ENCODE measurements at regions not wholly inside any gene's neighbourhood (a gene's known extent, or its start where the extent isn't known, plus 50 kb on each side); places are given as distances from the start of the nearest gene placed in this dataset.

DNA sequence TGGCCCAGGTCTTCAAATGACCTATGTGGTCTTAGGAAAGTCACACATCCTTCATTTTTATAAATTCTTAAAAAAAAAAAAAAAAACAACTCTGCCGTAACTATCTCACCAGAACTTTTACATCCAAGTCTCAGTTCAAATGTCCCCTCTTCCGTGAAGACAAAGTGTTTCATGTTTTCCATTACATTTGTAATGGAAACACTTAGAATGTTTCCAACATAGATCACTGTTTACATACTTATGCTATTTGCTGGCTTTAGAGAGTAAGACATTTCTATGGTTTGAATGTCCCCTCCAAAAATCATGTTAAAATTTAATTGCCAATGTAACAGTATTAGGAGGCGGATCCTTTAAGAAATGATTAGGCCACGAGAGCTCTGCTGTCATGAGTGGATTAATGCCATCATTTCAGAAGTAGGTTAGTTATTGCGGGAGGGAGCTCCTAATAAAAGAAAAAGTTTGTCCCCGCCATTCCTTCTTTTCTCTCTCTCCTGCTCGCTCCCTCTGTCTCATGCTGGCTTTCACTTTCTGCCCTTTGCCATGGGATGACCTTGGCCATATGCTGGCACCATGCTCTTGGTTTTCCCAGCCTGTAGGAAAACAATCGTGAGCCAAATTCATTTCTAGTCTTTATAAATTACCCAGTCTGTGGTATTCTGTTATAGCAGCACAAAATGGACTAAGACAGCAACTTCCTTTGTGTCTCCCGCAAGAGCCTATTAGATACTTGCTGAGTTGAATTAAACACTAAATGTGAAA is 887.8 kb upstream of the SOX9 start:
- Histone ChIP-seq H3K9me3 (ENCODE audit: insufficient read depth, low read length) (no peaks in the 10 kb centered on the region), H3F3A (ENCODE audit: insufficient read depth) (no peaks in the 10 kb centered on the region), H3K9ac (ENCODE audit: low read length) (no peak overlapping the region), H3K27ac (ENCODE audit: low read depth, low read length) (no peak overlapping the region), H3K4me2 (ENCODE audit: low read depth, low read length, poor library complexity, severe bottlenecking) (no peak overlapping the region), H3K9me2 (replicated peaks; ENCODE audit: insufficient read depth, low read length) (no peaks in the 10 kb centered on the region), H4K20me1 (ENCODE audit: low read depth, low read length) (no peaks in the 10 kb centered on the region), H2AFZ (ENCODE audit: low read depth, low read length, severe bottlenecking) (no peak overlapping the region), H3K79me2 (ENCODE audit: insufficient read depth, low read length) (no peaks in the 10 kb centered on the region), H3K27me3 (ENCODE audit: low read length) (no peaks in the 10 kb centered on the region), H3K36me3 (ENCODE audit: low read length) (no peaks in the 10 kb centered on the region), H3K4me3 (ENCODE audit: insufficient read depth, low read length, poor library complexity, severe bottlenecking) (no peak overlapping the region)
- TF ChIP-seq, protein P1, sequence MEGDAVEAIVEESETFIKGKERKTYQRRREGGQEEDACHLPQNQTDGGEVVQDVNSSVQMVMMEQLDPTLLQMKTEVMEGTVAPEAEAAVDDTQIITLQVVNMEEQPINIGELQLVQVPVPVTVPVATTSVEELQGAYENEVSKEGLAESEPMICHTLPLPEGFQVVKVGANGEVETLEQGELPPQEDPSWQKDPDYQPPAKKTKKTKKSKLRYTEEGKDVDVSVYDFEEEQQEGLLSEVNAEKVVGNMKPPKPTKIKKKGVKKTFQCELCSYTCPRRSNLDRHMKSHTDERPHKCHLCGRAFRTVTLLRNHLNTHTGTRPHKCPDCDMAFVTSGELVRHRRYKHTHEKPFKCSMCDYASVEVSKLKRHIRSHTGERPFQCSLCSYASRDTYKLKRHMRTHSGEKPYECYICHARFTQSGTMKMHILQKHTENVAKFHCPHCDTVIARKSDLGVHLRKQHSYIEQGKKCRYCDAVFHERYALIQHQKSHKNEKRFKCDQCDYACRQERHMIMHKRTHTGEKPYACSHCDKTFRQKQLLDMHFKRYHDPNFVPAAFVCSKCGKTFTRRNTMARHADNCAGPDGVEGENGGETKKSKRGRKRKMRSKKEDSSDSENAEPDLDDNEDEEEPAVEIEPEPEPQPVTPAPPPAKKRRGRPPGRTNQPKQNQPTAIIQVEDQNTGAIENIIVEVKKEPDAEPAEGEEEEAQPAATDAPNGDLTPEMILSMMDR (IDR thresholded peaks at IDR 0.05; ENCODE audit: insufficient read depth, low read length, poor library complexity, severe bottlenecking), result no peak
- TF ChIP-seq EZH2phosphoT487 (conservative IDR thresholded peaks at IDR 0.05; ENCODE audit: low read length), result no peak

DNA sequence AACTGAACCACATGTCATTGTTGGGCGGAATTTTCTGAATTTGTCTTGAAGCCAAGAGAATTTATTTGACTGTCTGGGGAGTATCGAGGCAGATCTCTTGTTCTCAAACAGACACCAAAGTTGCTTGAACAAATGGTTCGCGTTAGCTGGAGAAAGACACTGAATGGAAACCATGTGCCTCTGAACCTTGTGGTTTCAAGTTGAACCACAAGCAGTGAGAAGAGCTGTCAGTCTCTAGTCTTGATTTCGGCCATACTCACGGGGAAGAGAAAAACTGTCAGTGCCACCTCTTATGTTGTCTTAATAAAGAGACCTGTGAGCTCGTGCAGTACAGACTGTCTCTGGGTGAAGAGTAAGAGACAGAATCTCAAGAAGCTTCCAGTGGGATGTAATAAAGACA is 886.5 kb upstream of the SOX9 start:
- Histone ChIP-seq H3K4me3 (ENCODE audit: insufficient read depth, low read length, poor library complexity, severe bottlenecking) (no peak overlapping the region), H3K9me2 (replicated peaks; ENCODE audit: insufficient read depth, low read length) (no peaks in the 10 kb centered on the region), H3K9ac (ENCODE audit: low read length) (no peak overlapping the region), H3F3A (ENCODE audit: insufficient read depth) (no peaks in the 10 kb centered on the region), H3K4me2 (ENCODE audit: low read depth, low read length, poor library complexity, severe bottlenecking) (no peak overlapping the region), H3K27ac (ENCODE audit: low read depth, low read length) (no peak overlapping the region), H3K27me3 (ENCODE audit: low read length) (no peaks in the 10 kb centered on the region), H3K79me2 (ENCODE audit: insufficient read depth, low read length) (no peaks in the 10 kb centered on the region), H3K36me3 (ENCODE audit: low read length) (no peaks in the 10 kb centered on the region), H4K20me1 (ENCODE audit: low read depth, low read length) (no peaks in the 10 kb centered on the region), H2AFZ (ENCODE audit: low read depth, low read length, severe bottlenecking) (no peak overlapping the region), H3K9me3 (ENCODE audit: insufficient read depth, low read length) (no peaks in the 10 kb centered on the region)
- no peak for TF ChIP-seq EZH2phosphoT487 (conservative IDR thresholded peaks at IDR 0.05; ENCODE audit: low read length)
- TF ChIP-seq, protein P1 (IDR thresholded peaks at IDR 0.05; ENCODE audit: insufficient read depth, low read length, poor library complexity, severe bottlenecking), result no peak

DNA sequence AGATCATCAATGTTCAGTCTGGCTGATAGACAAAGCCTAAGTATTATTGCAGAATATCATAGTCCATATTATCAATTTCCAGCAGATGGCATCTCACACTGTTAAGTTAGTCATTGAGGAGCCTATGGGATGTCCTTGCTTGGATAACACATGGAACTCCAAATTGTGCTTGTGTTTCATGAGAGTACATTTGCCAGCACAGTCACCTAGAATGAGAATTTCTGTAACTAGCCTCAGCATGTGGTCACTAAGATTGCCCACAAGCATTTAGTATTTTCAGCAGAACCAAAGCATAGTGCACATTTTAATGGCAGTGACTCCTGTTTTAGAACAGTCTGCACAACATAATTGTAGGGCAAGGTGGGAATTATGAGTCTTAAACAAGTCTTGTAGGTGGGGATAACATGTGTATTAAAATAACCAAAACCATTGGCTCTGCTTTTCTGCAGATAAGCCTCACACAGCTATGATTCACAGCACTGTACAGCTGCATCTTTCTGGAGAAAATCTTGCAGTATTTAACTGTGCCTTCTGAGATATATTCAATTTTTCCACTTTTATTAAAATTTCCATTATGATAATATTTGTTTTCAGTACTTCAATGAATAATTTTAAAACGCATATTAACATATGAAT is 882.8 kb upstream of the SOX9 start:
- Histone ChIP-seq H3K79me2 (ENCODE audit: insufficient read depth, low read length) (no peaks in the 10 kb centered on the region), H4K20me1 (ENCODE audit: low read depth, low read length) (no peaks in the 10 kb centered on the region), H3K36me3 (ENCODE audit: low read length) (no peaks in the 10 kb centered on the region), H3K9ac (ENCODE audit: low read length) (no peak overlapping the region), H2AFZ (ENCODE audit: low read depth, low read length, severe bottlenecking) (no peak overlapping the region), H3K4me2 (ENCODE audit: low read depth, low read length, poor library complexity, severe bottlenecking) (no peak overlapping the region), H3K27ac (ENCODE audit: low read depth, low read length) (no peak overlapping the region), H3K9me2 (replicated peaks; ENCODE audit: insufficient read depth, low read length) (no peaks in the 10 kb centered on the region), H3K4me3 (ENCODE audit: insufficient read depth, low read length, poor library complexity, severe bottlenecking) (no peak overlapping the region), H3K27me3 (ENCODE audit: low read length) (no peaks in the 10 kb centered on the region), H3K9me3 (ENCODE audit: insufficient read depth, low read length) (no peaks in the 10 kb centered on the region), H3F3A (ENCODE audit: insufficient read depth) (no peaks in the 10 kb centered on the region)
- no peak for TF ChIP-seq EZH2phosphoT487 (conservative IDR thresholded peaks at IDR 0.05; ENCODE audit: low read length)
- TF ChIP-seq, protein P1 (IDR thresholded peaks at IDR 0.05; ENCODE audit: insufficient read depth, low read length, poor library complexity, severe bottlenecking), result no peak
